ENCODE measurements at regions not wholly inside any gene's neighbourhood (a gene's known extent, or its start where the extent isn't known, plus 50 kb on each side); places are given as distances from the start of the nearest gene placed in this dataset.

DNA sequence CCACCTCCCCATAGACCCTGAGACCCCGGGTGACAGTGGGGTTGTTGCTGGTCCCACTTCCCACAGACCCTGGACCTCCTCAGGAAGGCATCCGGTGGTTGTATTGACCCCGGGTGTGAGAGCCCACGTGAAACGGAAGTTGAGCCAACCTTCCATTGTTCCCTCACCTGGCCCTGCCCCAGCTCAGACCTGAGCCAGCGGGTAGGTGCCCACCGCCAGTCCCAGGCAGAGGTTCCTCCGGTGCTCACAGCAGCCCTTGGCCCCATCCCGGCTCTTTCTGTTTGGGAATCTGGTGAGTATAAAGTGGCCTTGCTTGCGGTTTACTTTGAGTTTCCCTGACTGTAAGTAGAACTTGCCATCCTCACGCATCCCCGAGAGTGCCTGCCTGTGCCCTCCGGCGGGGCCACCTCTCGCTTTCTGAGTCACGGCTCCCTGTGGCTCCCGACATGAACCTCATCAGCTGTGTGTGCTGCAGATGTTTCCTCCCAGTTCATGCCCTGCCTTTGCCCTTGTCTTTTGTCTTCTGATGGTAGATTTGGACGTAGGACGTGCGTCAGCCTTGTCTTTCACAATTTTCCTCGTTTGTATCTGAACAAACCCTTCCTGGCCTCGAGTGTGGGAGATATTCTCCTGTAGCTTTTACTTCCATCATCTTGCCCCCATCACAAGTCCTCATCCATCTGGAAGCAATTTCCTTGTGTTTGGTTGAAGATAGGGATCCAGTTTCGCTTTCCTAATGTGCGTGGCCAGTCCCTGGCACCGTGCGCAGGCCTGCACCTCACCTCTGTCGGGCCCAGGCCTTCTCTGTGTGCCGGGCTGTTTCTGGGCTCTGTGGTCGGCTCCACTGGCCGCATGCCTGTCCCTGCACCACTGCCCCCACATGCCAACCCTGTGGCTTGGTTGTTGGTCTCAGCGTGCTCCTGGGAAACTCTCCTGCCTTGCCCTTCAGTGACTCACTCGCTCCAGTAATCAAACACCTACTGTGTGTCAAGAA lies 76.0 kb downstream of the METRNL start:
- TF ChIP-seq POLR2AphosphoS5 (IDR thresholded peaks at IDR 0.05; ENCODE audit: borderline replicate concordance, low read depth, low read length) (no peak), FOXP2 (optimal IDR thresholded peaks at IDR 0.05; ENCODE audit: control extremely low read depth, extremely low read length, insufficient read depth) (no peak), EZH2 (IDR thresholded peaks at IDR 0.05) (no peak)
- Histone ChIP-seq H3K9ac (ENCODE audit: insufficient read length) (no peak overlapping the region), H3K36me3 (ENCODE audit: insufficient read depth, low read length) (no peaks in the 10 kb centered on the region), H3K27ac (peak overlapping the region; percentile 58), H3K4me3 (peak overlapping the region; percentile 46), H3K9me3 (ENCODE audit: low read depth, low read length) (no peaks in the 10 kb centered on the region)
- DNase-seq (ENCODE audit: low read depth, low spot score) = peak; percentile 20

DNA sequence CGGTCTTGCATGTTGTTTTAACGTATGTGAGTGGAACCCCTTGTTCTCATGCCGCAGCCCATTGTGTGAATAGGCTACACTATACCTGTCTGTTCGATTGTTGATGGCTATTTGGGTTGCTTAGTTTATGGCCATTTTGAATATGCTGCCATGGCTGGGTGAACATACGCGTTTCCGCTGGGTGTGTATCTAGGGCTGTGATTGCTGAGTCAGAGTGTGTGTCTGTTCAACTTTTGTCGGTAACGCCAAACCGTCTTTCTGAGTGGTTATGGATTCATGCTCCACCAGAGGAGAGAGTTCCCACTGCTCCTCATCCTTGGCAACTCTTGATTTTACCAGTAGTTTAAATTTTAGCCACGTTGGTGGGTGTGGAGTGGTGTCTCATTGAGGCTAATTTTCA lies 77.0 kb downstream of the METRNL start:
- no peaks in the 10 kb centered on the region for H3K9me3 ChIP-seq (ENCODE audit: low read depth, low read length)
- H3K9ac ChIP-seq (ENCODE audit: insufficient read length) = no peak overlapping the region
- no peak overlapping the region for H3K27ac ChIP-seq
- DNase-seq (ENCODE audit: low read depth, low spot score) = no peak
- no peak overlapping the region for H3K4me3 ChIP-seq
- TF ChIP-seq EZH2 (IDR thresholded peaks at IDR 0.05) (no peak), POLR2AphosphoS5 (IDR thresholded peaks at IDR 0.05; ENCODE audit: borderline replicate concordance, low read depth, low read length) (no peak), FOXP2 (optimal IDR thresholded peaks at IDR 0.05; ENCODE audit: control extremely low read depth, extremely low read length, insufficient read depth) (no peak)
- H3K36me3 ChIP-seq (ENCODE audit: insufficient read depth, low read length) = no peaks in the 10 kb centered on the region

DNA sequence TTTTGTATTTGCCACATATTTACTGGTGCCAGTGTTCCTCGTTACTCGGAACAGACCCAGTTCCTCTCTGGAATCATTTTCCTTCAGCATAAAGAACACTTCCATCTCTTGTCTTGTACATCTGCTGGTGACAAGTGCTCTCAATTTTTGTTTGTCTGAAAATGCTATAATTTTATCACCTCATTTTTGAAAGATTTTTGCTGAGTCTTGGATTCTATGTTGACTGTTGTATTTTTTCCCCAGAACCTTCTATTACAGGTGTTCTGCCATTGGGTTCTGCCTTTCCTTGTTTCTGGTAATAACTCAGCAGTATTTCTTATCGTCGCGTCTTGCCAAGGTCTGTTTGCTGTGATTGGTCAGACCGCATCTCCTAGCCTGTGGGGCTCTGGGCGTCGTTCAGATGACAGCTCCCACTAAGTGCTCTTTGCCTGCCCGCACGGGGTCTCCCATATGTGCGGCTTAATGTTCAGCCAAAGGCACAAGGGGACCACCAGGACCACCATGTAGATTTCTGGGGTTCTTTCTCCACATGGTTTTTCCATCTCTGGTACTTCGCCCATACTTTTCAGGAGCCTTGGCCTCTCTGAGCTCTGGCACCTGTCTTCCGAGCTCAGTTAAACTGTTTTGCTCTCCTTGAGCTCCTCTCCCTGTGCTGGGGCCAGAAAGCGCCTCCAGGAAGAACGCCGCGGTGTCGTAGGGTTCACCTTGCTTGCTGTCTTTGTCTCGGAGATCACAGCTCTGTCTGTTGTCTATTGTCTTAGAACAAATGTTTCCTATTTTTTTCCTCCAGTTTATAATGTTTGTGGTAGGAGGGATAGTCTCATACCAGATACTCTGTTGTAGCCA lies 80.0 kb downstream of the METRNL start:
- no peak for DNase-seq (ENCODE audit: low read depth, low spot score)
- Histone ChIP-seq H3K9ac (ENCODE audit: insufficient read length) (no peak overlapping the region), H3K4me3 (no peak overlapping the region), H3K27ac (no peak overlapping the region), H3K36me3 (ENCODE audit: insufficient read depth, low read length) (no peaks in the 10 kb centered on the region), H3K9me3 (ENCODE audit: low read depth, low read length) (no peaks in the 10 kb centered on the region)
- no peak for TF ChIP-seq EZH2 (IDR thresholded peaks at IDR 0.05)
- no peak for TF ChIP-seq FOXP2 (optimal IDR thresholded peaks at IDR 0.05; ENCODE audit: control extremely low read depth, extremely low read length, insufficient read depth)
- TF ChIP-seq POLR2AphosphoS5 (IDR thresholded peaks at IDR 0.05; ENCODE audit: borderline replicate concordance, low read depth, low read length) = no peak

DNA sequence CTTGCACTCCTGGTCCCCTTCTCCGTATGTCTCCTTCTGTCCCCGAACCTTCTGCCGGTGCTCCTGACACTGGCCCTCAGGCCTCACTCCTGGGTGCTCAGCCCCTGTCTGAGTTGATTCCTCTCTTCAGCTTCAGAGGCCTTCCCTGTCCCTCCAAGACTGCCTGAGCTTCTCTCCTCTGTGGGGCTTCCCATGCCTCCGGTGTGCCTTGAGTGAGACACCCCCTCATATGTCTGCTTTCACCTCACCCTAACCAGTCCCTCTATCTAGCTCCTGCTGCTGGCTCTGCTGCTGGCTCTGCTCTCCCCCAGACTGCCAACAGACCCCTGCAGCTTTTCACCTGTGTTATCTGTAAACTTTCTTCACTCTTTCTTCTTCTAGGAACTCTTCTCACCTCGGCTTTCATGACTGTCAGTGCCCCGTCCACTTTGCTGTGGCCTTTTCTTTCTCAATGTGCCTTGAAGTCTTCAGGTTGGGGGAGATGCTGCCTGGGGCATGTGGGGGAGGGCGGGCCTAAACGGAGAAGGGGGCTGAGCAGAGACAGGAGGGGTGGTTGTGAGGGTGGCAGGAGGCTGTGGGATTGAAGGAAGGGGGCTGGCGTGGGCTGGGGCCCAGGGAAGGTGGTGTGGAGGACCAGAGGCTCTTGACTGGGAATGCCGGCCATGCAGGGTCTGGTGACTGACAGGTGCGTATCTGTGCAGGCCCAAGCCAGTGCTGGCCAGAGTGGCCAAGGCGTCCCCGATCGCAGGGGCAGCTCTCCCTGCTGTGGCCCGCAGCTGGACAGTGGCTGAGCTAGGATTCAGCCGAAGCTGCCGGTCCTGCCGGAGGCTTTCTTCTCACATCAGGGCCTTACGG lies 81.3 kb downstream of the METRNL start:
- Histone ChIP-seq H3K9me3 (ENCODE audit: low read depth, low read length) (no peaks in the 10 kb centered on the region), H3K36me3 (ENCODE audit: insufficient read depth, low read length) (no peaks in the 10 kb centered on the region), H3K4me3 (no peak overlapping the region), H3K9ac (ENCODE audit: insufficient read length) (no peak overlapping the region), H3K27ac (no peak overlapping the region)
- DNase-seq (ENCODE audit: low read depth, low spot score) = no peak
- TF ChIP-seq EZH2 (IDR thresholded peaks at IDR 0.05) (no peak), POLR2AphosphoS5 (IDR thresholded peaks at IDR 0.05; ENCODE audit: borderline replicate concordance, low read depth, low read length) (no peak), FOXP2 (optimal IDR thresholded peaks at IDR 0.05; ENCODE audit: control extremely low read depth, extremely low read length, insufficient read depth) (no peak)

DNA sequence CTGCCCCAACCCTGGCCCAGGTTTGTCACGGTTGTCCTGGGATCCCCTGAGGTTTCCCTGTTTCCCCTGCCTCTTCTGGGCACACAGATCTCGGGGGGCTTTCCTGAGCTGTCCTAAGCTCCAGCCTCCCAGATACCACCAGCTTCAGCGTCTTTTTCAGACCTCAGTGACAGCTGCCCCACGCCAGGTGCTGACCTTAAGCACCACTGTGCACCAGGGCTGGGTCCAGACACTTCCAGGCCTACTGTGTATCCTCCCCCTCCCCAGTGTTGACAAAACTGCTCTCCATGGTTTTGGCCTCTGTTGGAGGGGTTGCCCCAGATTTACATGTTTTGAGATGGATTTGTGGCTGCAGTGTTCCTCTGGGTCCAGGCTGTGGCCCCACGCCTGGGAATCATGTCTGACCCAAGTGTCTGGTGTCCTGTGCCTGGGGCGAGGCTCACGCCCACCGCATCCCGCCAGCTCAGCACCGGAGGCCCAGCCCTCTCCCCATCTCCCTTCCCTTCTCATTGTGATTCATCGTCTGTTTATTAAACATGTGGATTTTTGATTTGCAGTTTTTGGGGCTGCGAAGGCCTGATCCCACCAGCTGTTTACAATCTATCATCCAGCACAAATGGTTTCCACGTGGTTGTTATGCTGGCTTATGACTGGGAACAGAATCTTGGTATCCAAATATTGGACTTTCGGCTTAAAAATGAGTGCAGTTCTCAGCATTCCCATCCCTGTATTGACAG lies 82.1 kb downstream of the METRNL start:
- no peaks in the 10 kb centered on the region for H3K9me3 ChIP-seq (ENCODE audit: low read depth, low read length)
- no peak for DNase-seq (ENCODE audit: low read depth, low spot score)
- no peak overlapping the region for H3K27ac ChIP-seq
- no peaks in the 10 kb centered on the region for H3K36me3 ChIP-seq (ENCODE audit: insufficient read depth, low read length)
- TF ChIP-seq FOXP2 (optimal IDR thresholded peaks at IDR 0.05; ENCODE audit: control extremely low read depth, extremely low read length, insufficient read depth) (no peak), POLR2AphosphoS5 (IDR thresholded peaks at IDR 0.05; ENCODE audit: borderline replicate concordance, low read depth, low read length) (no peak), EZH2 (IDR thresholded peaks at IDR 0.05) (no peak)
- H3K9ac ChIP-seq (ENCODE audit: insufficient read length) = no peak overlapping the region
- no peak overlapping the region for H3K4me3 ChIP-seq

DNA sequence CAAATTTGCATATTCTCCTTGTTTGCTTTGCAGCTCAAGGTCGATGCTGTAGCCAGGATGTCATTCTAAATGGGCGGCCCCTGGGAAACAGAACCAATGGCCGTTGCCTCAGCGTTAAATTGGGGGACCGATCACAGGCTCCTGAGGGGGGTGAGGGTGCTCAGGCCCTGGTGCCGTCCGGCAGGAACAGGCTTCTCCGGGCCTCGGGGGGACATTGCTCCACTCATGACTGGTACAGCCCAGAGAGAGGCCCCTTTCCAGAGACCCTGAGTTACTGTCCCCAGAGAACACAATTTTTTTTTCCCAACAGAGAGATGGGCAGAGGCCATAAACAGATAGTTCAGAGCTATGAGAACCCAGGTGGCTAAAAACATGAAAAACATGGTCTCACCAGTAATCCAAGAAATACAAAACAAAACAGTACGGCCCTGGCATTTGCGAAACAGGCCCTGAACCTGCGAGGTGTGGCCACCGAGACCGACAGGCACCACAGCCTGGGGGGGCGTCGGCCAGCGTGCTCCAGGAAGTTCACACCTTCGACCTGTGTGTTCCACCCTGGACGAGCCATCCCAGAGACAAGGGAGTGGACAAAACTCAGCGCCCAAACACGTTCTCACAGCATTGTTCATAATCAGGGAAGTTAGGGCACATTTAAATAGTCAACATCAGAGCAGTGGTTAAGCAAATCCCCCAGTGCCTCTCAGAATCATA lies 82.8 kb downstream of the METRNL start:
- no peaks in the 10 kb centered on the region for H3K9me3 ChIP-seq (ENCODE audit: low read depth, low read length)

DNA sequence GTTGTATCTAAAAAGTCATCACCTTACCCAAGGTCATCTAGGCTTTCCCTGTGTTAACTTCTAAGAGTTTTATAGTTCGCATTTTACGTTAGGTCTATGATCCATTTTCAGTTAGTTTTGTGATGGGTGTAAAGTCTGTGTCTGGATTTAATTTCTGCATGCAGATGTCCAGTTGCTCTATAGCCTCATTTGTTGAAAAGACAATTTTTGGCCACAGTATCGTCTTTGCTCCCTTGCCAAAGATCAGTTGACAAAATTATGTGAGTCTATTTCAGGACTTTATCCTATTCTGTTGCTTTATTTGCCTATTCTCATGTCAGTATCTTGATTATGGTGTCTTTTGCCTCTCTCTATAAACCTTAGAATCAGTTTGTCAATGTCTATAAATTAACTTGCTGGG lies 85.1 kb downstream of the METRNL start:
- Histone ChIP-seq H3K4me3 (no peak overlapping the region), H3K9me3 (ENCODE audit: low read depth, low read length) (no peaks in the 10 kb centered on the region), H3K27ac (no peak overlapping the region), H3K9ac (ENCODE audit: insufficient read length) (no peak overlapping the region), H3K36me3 (ENCODE audit: insufficient read depth, low read length) (no peaks in the 10 kb centered on the region)
- DNase-seq (ENCODE audit: low read depth, low spot score) = no peak
- no peak for TF ChIP-seq FOXP2 (optimal IDR thresholded peaks at IDR 0.05; ENCODE audit: control extremely low read depth, extremely low read length, insufficient read depth)
- TF ChIP-seq EZH2 (IDR thresholded peaks at IDR 0.05) = no peak
- no peak for TF ChIP-seq POLR2AphosphoS5 (IDR thresholded peaks at IDR 0.05; ENCODE audit: borderline replicate concordance, low read depth, low read length)

More for the DNA sequence above, 82.8 kb downstream of the METRNL start:
- Histone ChIP-seq H3K4me3 (no peak overlapping the region), H3K9ac (ENCODE audit: insufficient read length) (no peak overlapping the region), H3K27ac (no peak overlapping the region), H3K36me3 (ENCODE audit: insufficient read depth, low read length) (no peaks in the 10 kb centered on the region)
- DNase-seq (ENCODE audit: low read depth, low spot score) = no peak
- no peak for TF ChIP-seq FOXP2 (optimal IDR thresholded peaks at IDR 0.05; ENCODE audit: control extremely low read depth, extremely low read length, insufficient read depth)
- TF ChIP-seq EZH2 (IDR thresholded peaks at IDR 0.05) = no peak
- TF ChIP-seq POLR2AphosphoS5 (IDR thresholded peaks at IDR 0.05; ENCODE audit: borderline replicate concordance, low read depth, low read length) = no peak
